MM.1S (cell line): ENCODE measurements at regions not wholly inside any gene's neighbourhood (a gene's known extent, or its start where the extent isn't known, plus 50 kb on each side); places are given as distances from the start of the nearest gene placed in this dataset.

ENCODE experiments used
- CTCF ChIP-seq: fragments of 300-600 bp; sonication (generic); IDR thresholded peaks from 2 replicates; pipeline ENCODE4 v1.5.1; 2016; ENCODE audit warnings: antibody characterized with exemption, low read length, mixed read lengths
- EZH2 ChIP-seq: fragments of 300-600 bp; sonication (generic); optimal IDR thresholded peaks from 2 replicates; pipeline ENCODE3; 2017; ENCODE audit warnings: low read depth, mild to moderate bottlenecking, antibody characterized with exemption, low read length, mixed read lengths

- TF ChIP-seq EZH2 (no peak), CTCF (no peak)
Observed at GRCh38 chr10:58972576-58973234, 203.7 kb upstream of the PHYHIPL start.
